T-helper 1 cell treated with Interleukin-12 subunit alpha and Interleukin-12 subunit beta and Interleukin-4 antibody, amounts not matched to agents 30 ng/mL and 1 ng/mL, for 36 hours (primary cell): ENCODE measurements at regions not wholly inside any gene's neighbourhood (a gene's known extent, or its start where the extent isn't known, plus 50 kb on each side); places are given as distances from the start of the nearest gene placed in this dataset.

ENCODE experiments used
- intact Hi-C: fragments of 100-400 bp; cut with micrococcal nuclease; formaldehyde crosslinking; loops from one replicate; pipeline ENCODE4 v1.15.1; 2024

DNA sequence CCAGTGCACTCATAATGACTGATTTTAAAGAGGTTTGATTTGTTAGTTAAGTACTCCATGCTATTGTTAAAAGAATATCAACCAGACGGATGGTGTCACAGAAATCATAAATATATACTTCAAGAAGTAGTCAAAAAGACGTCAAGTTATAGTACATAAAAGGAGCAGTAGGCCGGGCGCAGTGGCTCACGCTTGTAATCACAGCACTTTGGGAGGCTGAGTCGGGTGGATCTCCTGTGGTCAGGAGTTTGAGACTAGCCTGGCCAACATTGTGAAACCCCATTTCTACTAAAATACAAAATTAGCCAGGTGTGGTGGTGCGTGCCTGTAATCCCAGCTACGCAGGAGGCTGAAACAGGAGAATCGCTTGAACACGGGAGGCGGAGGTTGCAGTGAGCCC is 721.7 kb downstream of the JRKL start:
- intact Hi-C loops = no loop called here

DNA sequence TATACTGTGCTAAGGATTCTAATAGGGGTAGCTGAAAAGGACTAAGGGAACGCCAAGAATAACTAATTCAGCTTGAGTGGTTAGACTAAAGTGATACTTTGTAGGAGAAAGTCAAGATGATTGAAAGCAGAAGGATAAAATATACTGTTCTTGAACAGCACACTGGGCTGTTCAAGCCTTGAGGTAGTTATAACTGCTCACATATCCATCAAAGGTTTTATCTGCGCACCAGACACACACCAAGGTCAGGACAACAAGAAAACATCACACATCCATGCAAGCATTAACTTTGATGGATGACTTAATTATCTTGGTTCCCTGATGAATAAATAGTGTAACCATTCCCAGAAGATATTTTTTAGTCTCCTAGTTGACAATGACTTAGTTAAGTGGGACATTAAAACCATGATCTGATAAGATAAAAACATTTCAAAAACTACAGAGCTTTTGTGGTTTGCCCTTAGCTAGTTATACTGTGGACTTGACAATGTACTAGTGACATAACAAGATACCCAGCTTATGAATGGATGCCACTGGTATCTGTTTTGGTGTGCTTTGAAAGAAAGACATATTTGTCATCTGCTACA is 728.9 kb downstream of the JRKL start:
- intact Hi-C loops = no loop called here

DNA sequence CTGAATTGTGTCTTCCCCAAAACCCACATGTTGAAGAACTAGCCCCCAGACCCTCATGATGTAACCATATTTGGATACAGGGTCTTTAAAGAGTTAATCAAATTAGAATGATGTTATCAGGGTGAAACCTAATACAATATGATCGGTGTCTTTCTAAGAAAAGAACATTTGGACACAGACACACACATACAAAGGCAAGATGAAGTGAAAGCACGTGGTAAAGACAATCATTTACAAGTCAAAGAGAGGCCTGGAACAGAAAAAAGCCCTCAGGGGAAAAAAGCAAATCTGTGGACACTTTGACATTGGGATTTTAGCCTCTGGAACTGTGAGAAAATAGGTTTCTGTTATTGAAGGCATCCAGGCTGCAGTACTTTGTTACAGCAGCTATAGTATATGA is 733.4 kb downstream of the JRKL start:
- intact Hi-C loops = no loop called here

DNA sequence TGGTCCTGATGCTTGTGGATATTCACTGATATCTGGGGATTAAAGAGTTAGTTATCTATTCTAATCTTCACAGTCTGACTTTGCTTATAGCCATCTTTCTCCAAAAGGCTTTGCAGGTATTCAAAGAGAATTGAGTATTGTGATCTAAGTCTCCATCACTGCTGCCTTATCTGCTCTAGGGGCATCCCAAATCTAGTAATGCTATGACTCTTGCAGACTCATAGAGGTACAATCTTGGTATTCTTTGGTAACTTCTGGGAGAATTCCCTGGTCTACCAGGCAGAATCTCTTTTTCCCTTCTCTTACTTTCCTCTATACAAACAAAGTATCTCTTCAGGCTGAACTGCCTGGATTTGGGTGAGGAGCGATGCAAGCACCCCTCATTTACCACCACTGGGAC is 746.3 kb downstream of the JRKL start:
- intact Hi-C loops = no loop called here

DNA sequence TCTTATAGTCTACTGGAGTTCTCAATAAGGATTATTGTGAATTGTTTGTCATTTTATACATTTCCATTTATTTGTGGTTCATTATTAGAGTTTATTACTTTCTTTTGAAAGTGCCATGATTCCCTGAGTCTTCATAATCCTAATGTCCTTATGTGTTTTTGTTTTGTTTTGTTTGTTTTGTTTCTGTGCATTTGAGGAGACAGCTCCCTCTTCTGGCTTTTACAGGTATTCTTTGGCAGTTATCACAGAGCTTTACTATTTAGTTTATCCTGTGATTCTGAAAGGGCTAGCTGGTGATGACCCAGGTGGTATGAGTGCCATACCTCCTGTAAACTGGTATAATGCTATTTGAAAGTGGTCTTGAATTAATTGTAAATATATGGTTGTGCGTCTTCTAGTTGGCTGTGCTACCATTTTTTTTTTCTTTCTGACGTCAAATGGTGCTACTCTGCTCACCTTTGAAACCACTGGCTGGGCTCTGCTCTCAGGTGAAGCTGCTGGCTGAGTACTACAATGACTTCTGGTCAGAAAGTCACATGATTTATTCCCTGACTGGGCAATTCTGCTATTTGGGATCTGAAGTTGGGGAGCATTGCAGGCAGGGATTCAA is 751.2 kb downstream of the JRKL start:
- intact Hi-C loops = no loop called here

DNA sequence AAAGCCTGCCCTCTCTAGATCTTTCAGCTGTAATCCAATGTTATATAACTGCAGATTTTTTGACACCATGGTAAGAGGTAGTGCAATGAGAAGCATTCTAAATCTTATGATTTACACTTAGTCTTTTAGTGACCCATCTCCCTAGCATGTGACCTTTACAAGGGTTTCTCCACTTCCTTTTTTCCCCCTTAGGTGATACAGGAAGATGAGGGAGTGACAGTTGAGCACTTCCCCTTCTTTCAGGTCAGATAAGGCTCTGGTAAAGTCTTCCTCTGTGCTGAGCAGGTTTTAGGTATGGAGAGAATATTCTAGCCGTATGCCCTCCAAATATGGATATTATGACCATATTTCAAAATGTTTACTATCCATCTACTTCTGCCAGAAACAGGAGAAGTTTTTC is 753.6 kb downstream of the JRKL start:
- intact Hi-C loops = no loop called here

DNA sequence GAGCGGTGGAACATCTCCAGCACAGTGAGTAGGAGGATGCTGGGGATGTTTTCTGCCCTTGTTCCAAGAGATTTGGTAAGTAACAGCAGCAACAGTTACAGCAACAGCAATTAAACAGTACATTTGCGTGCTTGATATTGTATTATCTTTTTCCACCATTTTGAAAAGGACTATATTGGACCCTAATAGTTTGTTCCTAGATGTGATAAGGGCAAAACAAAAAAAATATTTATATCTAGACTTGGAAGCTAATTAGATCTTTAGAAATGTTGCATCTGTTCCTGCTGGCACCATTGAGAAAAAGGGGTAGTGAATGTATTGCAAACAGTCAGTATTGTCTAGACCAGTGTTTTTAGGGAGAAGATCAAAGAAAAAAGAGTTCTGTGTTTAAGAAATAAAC is 759.9 kb downstream of the JRKL start:
- intact Hi-C loops = no loop called here

DNA sequence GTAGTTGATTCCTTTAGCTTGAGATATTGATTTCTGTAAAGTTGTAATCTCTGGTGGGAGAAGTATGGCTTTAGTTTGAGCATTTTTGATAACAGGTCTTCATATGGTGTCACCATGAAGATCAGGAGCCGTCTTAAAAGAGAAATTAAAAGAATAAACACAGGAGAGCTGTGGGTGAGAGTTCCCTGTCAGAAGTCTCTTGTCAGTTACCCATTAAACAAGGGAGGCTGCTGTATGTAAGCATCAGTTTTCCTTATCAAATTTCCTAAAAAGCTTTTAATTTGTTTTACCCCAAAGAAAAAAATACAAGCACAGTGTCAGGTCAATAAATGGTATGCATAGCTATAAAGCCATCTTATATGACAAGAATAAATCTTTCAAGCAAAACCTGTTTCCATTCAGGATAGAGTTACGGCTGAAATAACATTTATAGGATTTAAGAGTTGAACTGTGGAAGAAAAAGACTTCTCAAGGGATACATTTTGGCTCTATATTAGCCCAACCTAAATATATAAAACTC is 767.5 kb downstream of the JRKL start:
- intact Hi-C loops = no loop called here

DNA sequence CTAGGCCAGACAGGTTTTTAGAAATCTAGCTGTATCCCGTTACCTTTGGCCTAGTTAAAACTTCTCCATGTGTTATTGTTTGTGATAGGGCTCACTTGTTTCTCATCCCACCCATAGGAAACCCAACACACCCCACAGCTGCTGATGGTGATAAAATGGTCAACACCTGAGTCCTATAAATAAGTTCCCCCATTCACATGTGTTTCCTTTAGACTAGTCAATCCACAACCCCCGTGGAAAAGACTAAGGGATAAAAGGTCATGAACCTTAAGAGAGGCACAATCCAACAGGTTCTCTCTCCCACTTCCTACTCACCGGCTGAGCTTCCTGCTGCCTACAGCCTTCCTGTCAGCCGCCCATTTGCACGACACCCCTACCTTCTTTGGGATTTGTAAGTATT is 768.4 kb downstream of the JRKL start:
- intact Hi-C loops = no loop called here

DNA sequence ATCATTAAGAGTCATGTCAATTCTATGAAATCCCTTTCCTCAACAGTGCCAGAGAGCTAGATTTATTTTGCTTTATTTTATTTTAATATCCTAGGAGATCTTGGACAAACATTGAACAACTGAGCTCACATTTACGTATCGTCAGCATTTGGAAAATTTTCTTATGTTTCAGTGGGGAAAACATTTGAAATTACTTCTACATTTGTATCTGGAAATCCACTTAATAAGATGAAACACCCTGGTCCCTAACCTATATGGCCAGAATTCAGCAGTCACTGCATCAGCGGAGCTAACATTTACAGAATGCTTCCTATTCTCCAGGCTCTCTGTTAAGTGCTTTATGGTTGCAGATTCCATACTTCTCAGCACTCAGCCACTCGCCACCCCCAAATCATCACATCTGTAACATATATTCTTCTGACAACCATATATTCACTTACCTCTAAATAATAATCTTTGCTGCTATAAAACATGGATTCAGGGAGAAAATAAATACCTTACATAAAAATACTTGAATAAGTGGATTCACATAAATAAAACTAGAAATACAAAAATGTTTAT is 773.9 kb downstream of the JRKL start:
- intact Hi-C loops = no loop called here

DNA sequence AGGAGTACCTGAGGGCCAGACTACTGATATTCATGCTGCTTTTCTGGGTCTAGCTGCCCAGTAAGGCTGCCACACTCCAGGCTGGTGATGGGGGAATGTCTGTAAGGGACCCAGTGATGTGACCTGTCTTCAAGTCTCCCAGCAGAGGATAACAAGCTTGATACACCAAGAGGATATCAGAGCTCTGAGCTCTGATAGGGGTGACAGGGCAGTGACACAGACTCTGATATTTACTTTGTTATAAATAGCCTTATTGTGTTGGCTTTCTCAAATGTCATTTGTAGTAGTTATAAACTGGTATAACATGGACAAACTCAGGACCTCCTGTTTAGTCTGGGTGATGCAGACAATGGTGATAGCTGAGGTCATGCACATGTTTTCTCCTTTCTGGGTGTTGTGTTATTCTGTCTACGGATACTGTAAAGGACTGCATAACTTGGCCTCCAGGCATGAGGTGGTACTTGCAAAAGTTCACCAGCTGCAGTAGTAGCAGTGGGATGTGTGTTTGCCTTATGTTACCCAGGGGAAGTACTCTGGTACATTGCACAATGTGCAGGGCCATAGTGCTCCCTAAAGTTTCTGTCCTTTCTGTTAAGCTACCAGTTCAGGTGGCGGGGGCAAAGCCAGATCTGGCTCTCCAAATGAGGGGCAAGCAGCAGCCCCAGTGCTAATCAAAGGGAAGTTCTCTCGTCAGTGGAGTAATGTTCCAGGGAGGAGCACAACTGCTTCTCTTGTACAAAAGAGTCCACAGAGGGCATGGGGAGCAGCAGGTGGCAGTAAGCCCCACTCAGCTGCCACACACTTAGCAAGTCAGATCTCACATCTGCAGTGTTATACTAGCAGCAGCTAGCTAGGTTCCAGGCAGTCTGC is 812.2 kb downstream of the JRKL start:
- intact Hi-C loops = no loop called here

DNA sequence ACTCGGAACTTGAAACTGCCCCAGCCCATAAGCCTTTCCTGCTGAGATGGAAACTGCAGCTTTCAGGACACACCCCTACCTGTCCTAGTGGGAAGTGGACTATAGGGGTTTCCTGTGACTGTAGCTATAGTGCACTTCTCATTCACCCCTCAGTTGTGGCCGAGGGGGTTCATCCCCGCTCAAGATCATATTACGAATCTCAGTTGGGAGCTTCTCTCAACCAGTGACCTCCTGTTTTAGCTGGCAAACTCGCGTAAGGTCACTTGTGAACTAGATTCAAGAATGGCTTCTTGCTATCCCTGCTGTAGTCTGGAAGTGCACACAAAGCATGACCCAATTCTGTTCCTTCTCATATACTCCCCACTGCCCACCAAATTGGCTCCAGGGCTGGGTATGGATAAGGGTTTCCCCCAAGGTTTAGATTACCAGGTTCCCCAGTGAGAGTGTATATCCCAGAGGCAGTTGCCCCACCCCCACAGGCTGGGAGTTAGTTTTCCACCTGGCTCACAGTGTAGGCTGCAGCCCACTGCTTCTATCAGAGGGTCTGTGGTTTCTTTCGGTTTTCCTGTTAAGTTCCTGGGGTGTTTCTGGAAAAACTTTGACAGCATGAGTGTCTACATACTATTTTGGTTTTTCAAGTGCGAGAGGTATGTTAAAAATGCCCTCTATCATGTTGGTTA is 812.9 kb downstream of the JRKL start:
- intact Hi-C loops = no loop called here

DNA sequence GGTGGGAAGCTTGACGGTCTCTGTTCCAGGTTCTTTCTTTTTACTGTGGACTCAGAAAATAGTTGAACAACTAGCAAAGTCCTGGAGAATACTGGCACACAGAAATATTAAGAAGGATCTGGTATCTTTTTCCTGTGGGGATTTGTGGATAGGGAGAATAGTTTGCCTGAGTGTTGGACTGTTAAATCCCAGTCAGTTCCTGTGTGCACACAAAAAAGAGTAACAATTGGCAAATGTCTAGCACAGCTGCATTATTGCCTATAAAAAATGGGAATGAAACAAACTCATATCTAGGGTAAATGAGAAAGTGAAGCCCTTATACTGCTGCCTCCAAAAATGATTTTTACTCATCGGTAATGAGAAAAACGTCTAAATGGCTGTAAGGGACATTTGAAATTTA is 828.2 kb downstream of the JRKL start:
- intact Hi-C loops = no loop called here

DNA sequence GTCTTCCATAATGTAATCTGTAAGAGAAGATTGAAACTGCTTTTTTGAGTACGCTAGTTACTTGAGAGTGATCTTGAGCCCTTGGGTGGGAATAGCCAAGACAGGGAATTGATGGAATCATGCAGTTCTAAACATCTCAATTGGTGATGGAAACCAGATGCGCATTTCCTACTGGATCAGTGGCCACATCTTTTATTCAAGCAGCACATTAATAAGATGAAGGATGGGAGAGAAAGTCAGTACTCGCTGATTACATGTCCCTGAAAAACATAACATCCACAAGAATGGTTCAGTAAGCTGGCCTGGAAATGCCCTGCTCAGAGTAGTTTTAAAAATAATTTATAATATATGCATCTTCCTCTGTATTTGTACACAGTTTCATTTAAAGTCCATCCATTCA is 833.8 kb downstream of the JRKL start:
- intact Hi-C loops = no loop called here

DNA sequence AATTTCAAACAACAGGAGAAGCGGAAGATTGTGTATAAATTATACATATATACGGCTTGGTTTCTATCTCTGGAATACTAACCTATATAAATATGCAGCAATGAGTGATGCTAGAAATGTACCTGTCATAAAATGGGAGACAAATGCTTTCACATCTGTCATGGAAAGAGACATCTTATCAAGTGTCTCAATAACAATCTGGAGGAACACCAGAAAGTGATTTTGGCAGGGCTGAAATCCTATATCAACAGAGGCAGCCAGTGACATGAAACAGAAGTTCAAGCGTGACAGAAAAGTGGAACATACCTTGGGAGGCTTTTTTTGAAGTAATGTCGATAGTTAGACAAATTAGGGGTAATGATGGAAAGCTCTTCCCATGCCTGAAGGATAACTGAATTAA is 834.6 kb downstream of the JRKL start:
- intact Hi-C loops = no loop called here

DNA sequence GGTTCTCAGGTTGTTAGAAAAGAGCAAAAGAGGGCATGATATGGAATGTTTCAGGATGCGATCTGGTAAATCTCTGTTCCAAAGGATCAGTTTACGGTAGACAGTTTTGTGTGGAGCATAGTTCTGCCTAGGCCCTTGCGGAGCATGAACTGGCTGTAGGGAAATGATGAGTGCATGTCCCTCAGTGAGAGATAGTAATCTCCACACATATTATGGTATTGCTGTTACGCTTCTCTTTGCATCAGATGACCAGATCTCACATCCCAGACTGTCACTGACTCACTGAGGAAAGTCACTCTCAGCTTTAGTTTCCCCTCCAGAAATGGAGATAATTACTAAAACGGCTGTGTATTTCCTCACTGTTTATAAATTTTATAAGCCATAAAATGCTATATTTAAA is 836.0 kb downstream of the JRKL start:
- intact Hi-C loops = no loop called here

DNA sequence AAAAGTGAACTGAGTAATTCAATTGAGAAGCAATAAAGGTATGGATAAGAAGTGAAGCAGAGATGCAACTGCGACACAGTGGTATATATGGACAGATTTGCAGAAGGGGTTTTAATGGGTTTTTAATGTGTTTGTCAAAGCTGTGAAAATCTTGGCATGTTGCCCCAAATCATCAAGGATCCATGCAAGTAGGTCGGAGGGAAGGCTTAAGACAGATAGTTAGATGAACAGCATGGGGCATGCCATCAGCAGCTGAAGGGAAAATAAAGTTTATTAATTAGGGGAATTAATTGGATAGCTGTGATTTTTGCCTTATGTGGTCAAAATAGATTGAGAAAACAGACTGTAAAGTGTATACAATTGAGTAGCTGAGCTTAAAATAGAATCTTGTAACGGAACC is 840.1 kb downstream of the JRKL start:
- intact Hi-C loops = no loop called here

DNA sequence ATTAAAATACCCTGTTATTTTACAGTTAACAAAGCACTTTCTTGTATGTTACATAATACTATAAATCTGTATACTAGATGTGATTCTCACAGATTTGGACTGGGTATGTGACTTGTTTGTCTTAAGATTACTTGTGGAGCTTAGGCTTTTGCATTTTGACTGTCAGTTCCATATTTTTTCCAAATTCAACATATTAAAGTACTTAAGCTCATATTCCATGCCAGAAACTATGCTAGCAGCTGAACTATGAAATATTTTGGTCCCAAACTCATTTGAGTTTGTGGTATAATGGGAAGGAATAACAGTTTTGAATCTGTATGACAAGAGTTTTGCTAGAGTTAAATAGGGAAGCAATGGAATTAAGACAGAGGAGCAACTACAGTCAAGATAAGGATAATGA is 841.4 kb downstream of the JRKL start:
- intact Hi-C loops = no loop called here

DNA sequence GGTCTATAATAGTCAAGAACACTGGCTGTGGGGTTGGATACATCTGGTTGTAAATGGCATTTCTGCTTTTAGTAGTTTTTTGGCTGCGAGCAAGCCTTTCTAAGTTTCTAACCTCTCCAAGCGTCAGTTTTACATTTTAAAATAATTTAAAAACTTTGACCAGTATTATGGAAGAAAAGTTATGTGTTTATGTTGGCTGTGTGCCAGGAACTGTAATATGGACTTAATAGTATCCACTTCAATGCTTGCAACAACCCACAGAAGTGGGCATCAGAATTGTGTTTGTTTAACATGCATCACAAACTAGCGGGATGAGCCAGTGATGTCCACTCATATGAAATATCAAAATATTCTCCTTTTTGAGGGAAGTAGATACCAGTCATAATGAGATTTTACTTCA is 844.2 kb downstream of the JRKL start:
- intact Hi-C loops = no loop called here

DNA sequence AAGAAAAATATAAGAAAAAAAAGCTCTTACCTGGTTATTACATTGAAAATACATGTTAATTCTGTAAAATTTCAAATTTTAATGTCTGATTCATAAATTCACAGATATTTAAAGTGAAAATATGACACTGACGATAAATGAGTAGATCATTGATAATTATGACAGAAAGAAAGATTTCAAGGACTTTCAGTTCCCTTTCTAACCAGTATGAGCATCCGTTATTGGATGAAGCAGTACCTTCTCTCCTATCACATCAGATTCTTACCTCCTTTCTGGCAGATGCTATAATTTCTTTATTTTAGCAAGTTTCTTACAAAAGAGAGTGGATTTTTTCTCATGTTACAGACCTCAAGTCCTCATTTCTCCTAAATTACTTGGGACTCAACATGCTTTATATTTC is 847.3 kb downstream of the JRKL start:
- intact Hi-C loops = no loop called here

DNA sequence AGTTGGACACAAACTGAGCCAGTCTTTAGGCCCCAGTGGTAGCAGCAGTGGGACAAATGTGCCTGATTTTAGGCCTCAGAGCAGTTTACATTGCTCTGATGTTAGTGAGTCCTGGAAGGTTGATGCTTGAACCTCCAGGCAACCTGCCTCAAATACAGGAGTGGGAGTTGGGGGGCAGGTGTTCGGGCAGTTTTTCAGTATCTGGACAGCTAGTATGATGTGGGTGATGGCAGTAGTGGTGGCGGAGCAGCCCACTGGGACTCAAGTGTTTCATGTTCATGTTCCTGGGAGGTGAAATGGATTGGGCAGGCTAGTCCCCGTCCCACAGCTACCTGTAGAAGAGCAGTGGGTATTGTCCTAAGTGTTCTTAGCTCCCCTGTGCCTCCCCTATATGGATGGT is 857.8 kb downstream of the JRKL start:
- intact Hi-C loops = no loop called here

DNA sequence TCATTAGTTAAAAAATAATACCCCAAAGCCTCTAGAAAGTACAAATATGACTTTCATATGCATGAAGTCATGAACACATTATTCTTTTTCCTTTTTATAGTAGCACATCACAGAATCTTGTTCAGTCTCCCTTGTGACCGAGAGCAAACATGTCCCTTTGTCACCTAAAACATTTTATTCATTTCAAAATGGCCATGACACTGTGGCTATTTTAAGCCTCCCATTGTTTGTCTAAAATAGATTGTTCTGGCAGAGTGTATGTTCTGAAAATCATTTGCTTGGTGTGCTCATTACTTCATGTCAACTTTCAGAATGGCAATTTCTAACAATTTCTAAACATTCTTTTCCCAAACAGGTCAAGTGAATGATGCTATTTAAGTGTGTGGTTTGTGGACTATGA is 865.0 kb downstream of the JRKL start:
- intact Hi-C loops = no loop called here
